ENCODE measurements at regions not wholly inside any gene's neighbourhood (a gene's known extent, or its start where the extent isn't known, plus 50 kb on each side); places are given as distances from the start of the nearest gene placed in this dataset.
"Not testable (repeated sequence)": the region's sequence is repeated elsewhere in the genome, so short reads cannot be mapped to it uniquely, and the experiment has no call there.

GRCh38 chr15:59896663-59897074 lies 107.4 kb upstream of the FOXB1 start:
- no peak for DNase-seq (ENCODE audit: low spot score)

- DNase-seq (ENCODE audit: low spot score) = no peak
These were observed 109.3 kb upstream of the FOXB1 start for GRCh38 chr15:59894835-59895234.

- DNase-seq (ENCODE audit: low spot score) = no peak
These were observed 111.1 kb upstream of the FOXB1 start for GRCh38 chr15:59892985-59893384.

GRCh38 chr15:59887870-59888269 lies 116.2 kb upstream of the FOXB1 start:
- DNase-seq (ENCODE audit: low spot score) = not testable (repeated sequence)

GRCh38 chr15:59887211-59887610 lies 116.9 kb upstream of the FOXB1 start:
- no peak for DNase-seq (ENCODE audit: low spot score)

- no peak for DNase-seq (ENCODE audit: low spot score)
These were observed 117.7 kb upstream of the FOXB1 start for GRCh38 chr15:59886441-59886840.

GRCh38 chr15:59885832-59886231 lies 118.3 kb upstream of the FOXB1 start:
- DNase-seq (ENCODE audit: low spot score) = no peak

GRCh38 chr15:59879506-59880265 lies 124.4 kb upstream of the FOXB1 start:
- no peak for DNase-seq (ENCODE audit: low spot score)

GRCh38 chr15:59876140-59876539 lies 128.0 kb upstream of the FOXB1 start:
- DNase-seq (ENCODE audit: low spot score) = no peak

GRCh38 chr15:59873644-59874272 lies 130.4 kb upstream of the FOXB1 start:
- DNase-seq (ENCODE audit: low spot score) = no peak

GRCh38 chr15:59867086-59867855 lies 136.8 kb upstream of the FOXB1 start:
- DNase-seq (ENCODE audit: low spot score) = no peak

- DNase-seq (ENCODE audit: low spot score) = no peak
These were observed 137.5 kb upstream of the FOXB1 start for GRCh38 chr15:59866642-59867041.

GRCh38 chr15:59862191-59863155 lies 141.6 kb upstream of the FOXB1 start:
- DNase-seq (ENCODE audit: low spot score) = no peak

- DNase-seq (ENCODE audit: low spot score) = no peak
These were observed 156.1 kb upstream of the FOXB1 start for GRCh38 chr15:59847968-59848367.

- DNase-seq (ENCODE audit: low spot score) = no peak
These were observed 156.9 kb upstream of the BNIP2 start for GRCh38 chr15:59845942-59846499.

GRCh38 chr15:59843609-59844008 lies 154.5 kb upstream of the BNIP2 start:
- DNase-seq (ENCODE audit: low spot score) = no peak

GRCh38 chr15:59841036-59841435 lies 151.9 kb upstream of the BNIP2 start:
- DNase-seq (ENCODE audit: low spot score) = no peak

GRCh38 chr15:59839906-59840305 lies 150.8 kb upstream of the BNIP2 start:
- no peak for DNase-seq (ENCODE audit: low spot score)

- no peak for DNase-seq (ENCODE audit: low spot score)
These were observed 149.8 kb upstream of the BNIP2 start for GRCh38 chr15:59838900-59839299.

- DNase-seq (ENCODE audit: low spot score) = no peak
These were observed 146.7 kb upstream of the BNIP2 start for GRCh38 chr15:59835776-59836175.

GRCh38 chr15:59834528-59834927 lies 145.4 kb upstream of the BNIP2 start:
- no peak for DNase-seq (ENCODE audit: low spot score)

All from pons (tissue), 1 donor.